Neural cell (in vitro differentiated cells): ENCODE measurements at regions not wholly inside any gene's neighbourhood (a gene's known extent, or its start where the extent isn't known, plus 50 kb on each side); places are given as distances from the start of the nearest gene placed in this dataset.

Experiments used
- POLR2AphosphoS5 ChIP-seq: IDR thresholded peaks from 2 replicates; pipeline ENCODE4 v1.6.1; 2012
- TAF1 ChIP-seq: IDR thresholded peaks from 2 replicates; pipeline ENCODE4 v1.6.1; 2012; ENCODE audit warnings: low read depth
- TF ChIP-seq, protein P1 (sequence below): fragments of 450-650 bp; IDR thresholded peaks from 2 replicates; pipeline ENCODE4 v1.5.1; 2014; ENCODE audit warnings: antibody characterized with exemption, mild to moderate bottlenecking, moderate library complexity; ENCODE audit not compliant: poor library complexity, severe bottlenecking
- TF ChIP-seq, protein P2 (sequence below): IDR thresholded peaks from 2 replicates; pipeline ENCODE4 v1.6.1; 2012; ENCODE audit warnings: borderline replicate concordance

DNA sequence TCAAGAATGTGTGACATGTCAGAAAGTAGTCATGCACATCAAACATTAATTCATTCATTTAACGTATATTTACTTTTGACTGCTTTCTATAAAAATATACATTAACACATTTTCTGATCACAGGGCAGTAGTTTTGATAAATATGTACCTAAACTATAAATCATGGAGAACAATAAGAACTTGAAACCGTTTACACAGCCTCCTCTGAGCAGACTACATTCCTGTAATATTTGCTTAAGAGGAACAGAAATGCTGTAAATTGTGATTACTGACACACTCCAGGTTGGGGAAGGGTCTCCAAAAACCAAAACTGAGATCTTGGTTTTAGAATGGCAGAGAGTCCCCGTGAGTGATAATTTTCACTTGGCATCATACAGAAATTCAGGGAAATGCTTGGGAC lies 120.7 kb upstream of the PPARGC1A start:
- TF ChIP-seq, protein P1, sequence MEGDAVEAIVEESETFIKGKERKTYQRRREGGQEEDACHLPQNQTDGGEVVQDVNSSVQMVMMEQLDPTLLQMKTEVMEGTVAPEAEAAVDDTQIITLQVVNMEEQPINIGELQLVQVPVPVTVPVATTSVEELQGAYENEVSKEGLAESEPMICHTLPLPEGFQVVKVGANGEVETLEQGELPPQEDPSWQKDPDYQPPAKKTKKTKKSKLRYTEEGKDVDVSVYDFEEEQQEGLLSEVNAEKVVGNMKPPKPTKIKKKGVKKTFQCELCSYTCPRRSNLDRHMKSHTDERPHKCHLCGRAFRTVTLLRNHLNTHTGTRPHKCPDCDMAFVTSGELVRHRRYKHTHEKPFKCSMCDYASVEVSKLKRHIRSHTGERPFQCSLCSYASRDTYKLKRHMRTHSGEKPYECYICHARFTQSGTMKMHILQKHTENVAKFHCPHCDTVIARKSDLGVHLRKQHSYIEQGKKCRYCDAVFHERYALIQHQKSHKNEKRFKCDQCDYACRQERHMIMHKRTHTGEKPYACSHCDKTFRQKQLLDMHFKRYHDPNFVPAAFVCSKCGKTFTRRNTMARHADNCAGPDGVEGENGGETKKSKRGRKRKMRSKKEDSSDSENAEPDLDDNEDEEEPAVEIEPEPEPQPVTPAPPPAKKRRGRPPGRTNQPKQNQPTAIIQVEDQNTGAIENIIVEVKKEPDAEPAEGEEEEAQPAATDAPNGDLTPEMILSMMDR: no peak
- TF ChIP-seq, protein P2, sequence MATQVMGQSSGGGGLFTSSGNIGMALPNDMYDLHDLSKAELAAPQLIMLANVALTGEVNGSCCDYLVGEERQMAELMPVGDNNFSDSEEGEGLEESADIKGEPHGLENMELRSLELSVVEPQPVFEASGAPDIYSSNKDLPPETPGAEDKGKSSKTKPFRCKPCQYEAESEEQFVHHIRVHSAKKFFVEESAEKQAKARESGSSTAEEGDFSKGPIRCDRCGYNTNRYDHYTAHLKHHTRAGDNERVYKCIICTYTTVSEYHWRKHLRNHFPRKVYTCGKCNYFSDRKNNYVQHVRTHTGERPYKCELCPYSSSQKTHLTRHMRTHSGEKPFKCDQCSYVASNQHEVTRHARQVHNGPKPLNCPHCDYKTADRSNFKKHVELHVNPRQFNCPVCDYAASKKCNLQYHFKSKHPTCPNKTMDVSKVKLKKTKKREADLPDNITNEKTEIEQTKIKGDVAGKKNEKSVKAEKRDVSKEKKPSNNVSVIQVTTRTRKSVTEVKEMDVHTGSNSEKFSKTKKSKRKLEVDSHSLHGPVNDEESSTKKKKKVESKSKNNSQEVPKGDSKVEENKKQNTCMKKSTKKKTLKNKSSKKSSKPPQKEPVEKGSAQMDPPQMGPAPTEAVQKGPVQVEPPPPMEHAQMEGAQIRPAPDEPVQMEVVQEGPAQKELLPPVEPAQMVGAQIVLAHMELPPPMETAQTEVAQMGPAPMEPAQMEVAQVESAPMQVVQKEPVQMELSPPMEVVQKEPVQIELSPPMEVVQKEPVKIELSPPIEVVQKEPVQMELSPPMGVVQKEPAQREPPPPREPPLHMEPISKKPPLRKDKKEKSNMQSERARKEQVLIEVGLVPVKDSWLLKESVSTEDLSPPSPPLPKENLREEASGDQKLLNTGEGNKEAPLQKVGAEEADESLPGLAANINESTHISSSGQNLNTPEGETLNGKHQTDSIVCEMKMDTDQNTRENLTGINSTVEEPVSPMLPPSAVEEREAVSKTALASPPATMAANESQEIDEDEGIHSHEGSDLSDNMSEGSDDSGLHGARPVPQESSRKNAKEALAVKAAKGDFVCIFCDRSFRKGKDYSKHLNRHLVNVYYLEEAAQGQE: no peak
- no peak for TF ChIP-seq POLR2AphosphoS5
- TF ChIP-seq TAF1: no peak
